ENCODE measurements at regions not wholly inside any gene's neighbourhood (a gene's known extent, or its start where the extent isn't known, plus 50 kb on each side); places are given as distances from the start of the nearest gene placed in this dataset.

DNA sequence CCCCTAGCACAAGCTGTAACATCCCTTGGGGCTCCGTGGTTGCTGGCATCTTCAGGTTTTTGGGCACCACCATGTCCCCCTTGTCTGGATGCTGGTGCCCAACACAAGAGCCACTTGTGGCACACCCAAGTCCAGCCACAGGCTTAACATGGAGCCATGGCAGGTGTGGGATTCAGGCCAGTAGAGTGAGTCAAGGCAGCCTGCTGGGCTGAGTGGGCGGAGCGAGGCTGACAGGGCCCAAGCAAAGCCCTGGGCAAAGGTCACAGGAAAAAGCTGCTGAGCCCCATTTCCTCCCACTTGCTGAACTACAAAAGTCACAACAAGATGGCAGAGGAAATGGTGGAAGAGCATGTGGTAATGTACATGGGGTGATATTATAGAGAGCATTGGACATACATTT is 950.7 kb upstream of the FLRT2 start:
- no peak for TF ChIP-seq CTCF (IDR thresholded peaks at IDR 0.05; ENCODE audit: borderline replicate concordance, extremely low read depth, low read length, poor library complexity, severe bottlenecking)
- no peak for TF ChIP-seq EZH2 (IDR thresholded peaks at IDR 0.05; ENCODE audit: borderline replicate concordance, low read depth, low read length, severe bottlenecking)

Data from DND-41 (cell line).